GM13976 (cell line): ENCODE measurements at regions not wholly inside any gene's neighbourhood (a gene's known extent, or its start where the extent isn't known, plus 50 kb on each side); places are given as distances from the start of the nearest gene placed in this dataset.

Experiments
- DNase-seq: peaks from one replicate; pipeline ENCODE4 v3.0.0; 2012; ENCODE audit warnings: low spot score
- in situ Hi-C: fragments of 300-500 bp; cut with MboI; formaldehyde crosslinking; loops from one replicate; pipeline ENCODE4 v1.12.0; 2022; ENCODE audit warnings: low sequenced_read_pairs, mixed read lengths, inconsistent platforms; ENCODE audit not compliant: unreplicated experiment
- TF ChIP-seq, protein P1 (sequence below): IDR thresholded peaks from 2 replicates; pipeline ENCODE4 v1.5.1; 2012; ENCODE audit warnings: borderline replicate concordance, mild to moderate bottlenecking; ENCODE audit not compliant: insufficient read depth; ENCODE audit errors: extremely low read depth, missing control alignments, control extremely low read depth

DNA sequence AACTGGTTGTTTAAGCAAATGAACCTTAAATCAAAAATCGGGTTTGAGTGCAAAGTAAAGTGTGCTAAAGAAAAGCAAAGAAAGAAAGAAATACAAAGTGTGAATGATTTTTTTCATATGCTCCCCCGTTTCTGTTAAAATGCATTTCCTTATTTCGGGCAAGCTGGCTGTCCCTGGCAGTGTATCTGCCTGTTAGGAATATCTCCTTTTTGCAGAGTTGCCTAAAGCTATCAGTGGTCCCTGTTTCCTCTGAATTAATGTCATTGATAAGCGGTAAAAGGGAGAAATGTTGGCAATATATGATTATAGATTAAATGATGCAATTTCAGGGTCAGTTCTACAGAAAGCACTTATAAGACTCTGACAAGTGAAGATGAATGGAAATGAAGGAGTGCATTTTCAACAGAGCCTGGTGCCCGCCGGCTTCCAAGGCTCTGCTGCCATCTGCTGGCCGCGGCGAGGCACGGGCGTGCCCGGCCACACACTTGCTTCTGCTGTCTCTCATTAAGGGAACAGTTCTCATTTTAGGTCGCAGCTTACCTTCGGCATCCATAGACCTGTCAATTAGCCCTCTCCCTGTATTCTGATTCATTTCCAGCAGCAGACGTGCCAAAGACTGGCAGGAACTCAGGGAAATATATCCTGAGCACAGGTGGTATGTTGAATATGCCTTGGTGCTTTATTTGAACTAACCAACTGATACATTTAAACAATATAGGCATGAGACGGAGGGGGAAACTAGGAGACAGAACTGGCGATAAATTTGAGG is 381.9 kb downstream of the C6orf118 start:
- TF ChIP-seq, protein P1, sequence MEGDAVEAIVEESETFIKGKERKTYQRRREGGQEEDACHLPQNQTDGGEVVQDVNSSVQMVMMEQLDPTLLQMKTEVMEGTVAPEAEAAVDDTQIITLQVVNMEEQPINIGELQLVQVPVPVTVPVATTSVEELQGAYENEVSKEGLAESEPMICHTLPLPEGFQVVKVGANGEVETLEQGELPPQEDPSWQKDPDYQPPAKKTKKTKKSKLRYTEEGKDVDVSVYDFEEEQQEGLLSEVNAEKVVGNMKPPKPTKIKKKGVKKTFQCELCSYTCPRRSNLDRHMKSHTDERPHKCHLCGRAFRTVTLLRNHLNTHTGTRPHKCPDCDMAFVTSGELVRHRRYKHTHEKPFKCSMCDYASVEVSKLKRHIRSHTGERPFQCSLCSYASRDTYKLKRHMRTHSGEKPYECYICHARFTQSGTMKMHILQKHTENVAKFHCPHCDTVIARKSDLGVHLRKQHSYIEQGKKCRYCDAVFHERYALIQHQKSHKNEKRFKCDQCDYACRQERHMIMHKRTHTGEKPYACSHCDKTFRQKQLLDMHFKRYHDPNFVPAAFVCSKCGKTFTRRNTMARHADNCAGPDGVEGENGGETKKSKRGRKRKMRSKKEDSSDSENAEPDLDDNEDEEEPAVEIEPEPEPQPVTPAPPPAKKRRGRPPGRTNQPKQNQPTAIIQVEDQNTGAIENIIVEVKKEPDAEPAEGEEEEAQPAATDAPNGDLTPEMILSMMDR, result peak; percentile 93
- in situ Hi-C loops, result no loop called here
- DNase-seq, result peak; percentile 72

DNA sequence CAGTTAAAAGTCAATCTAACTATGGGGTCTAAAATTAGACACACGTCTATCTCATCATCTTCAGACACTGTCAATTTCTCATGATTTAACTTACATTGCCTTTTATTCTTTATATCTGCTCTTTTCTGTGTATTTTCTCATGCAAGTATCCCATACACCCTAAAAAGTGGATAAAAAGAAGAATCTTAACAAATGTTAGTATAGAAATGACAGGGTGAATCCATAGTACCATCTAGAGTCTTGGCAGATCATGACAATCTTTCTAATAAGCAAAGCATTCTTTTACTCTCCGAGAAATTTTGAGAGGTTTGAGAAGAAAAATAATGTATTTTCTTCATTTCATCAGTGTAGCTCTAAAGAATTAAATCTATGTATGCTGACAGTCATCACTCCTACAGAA is 382.7 kb downstream of the C6orf118 start:
- DNase-seq, result no peak
- in situ Hi-C loops, result no loop called here
- TF ChIP-seq, protein P1, result no peak

DNA sequence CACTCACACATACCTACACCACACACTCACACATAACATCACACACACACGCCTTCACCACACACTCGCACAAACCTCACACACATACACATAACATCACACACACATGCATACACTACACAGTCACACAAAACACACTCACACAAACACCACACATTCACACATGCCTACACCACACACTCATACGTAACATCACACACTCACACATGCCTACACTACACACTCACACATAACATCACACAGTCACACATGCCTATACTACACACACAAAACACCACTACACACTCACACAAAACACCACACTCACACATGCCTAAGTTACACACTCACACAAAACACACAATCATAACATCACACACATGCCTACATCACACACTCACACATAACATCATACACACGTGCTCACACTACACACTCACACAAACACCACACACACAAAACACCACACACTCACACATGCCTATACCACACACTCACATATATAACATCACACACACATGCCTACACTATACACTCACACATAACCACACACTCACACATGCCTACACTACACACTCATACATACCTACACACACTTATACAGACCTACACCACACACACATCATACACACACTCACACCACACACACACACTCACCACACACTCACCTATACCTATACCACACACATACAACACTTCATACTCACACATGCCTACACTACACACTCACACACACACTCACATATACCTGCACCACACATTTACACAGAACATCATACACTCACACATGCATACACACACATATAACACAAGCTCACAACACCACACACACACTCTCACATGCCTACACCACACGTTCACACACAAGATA is 383.5 kb downstream of the C6orf118 start:
- TF ChIP-seq, protein P1, result no peak
- DNase-seq, result no peak
- in situ Hi-C loops, result no loop called here

DNA sequence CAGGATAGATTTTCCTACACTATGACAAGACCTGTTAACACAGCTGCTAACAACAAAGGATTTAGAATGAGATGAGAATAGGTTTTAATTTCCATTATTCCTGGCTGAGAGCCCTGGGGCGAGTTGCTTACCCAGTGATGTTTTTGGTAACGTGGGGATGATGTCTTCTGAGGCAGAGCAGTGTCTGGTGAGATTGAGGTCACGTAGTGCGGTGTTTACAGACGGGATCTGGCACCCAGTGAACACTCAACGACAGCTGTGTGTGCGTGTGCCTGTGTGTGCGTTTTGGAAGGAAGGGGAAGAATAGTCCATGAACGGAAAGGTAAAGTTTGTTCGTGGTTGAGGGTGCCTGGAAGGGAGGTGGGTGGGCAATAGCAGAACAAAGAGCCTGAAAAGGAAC is 384.7 kb downstream of the C6orf118 start:
- DNase-seq, result no peak
- in situ Hi-C loops, result no loop called here
- TF ChIP-seq, protein P1, result no peak

DNA sequence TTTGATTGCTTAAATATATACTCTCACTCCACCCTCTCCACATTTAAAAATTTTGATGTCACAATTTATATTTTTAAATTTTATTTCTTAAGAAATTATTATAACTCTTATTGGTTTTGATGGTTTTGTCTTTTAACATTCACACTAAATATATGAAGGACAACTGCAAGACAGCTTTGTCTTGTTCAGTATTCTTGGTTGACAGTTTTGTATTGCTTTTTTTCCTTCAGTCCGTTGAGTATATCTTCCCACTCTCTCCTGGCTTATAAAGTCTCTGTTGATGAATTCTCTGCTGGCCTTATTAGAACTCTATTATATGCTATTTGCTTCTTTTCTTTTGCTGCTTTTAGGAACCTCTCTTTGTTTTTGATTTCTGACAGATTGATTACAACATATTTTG is 392.2 kb downstream of the C6orf118 start:
- no peak for DNase-seq
- TF ChIP-seq, protein P1, result no peak
- in situ Hi-C loops, result no loop called here

DNA sequence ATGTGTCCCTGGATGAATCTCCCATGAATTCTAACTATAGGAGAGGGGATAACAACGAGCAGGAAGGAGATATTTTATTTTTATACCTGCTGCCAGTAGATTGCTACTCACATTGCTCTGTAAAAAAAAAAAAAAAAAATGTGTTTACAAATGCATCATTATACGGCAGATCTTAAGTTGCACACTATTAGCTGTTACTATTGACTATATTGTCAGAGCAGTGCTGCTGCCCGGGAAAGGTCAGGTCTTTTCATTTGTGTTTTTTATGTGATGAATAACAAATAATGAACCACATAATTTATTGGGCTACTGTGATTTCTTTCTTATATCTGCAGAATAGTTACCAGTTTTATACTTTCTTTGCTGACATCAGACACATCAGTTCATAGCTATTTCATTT is 393.3 kb downstream of the C6orf118 start:
- in situ Hi-C loops, result no loop called here
- DNase-seq, result no peak
- TF ChIP-seq, protein P1, result no peak
